ENCODE measurements at regions not wholly inside any gene's neighbourhood (a gene's known extent, or its start where the extent isn't known, plus 50 kb on each side); places are given as distances from the start of the nearest gene placed in this dataset.

- no peak for DNase-seq (ENCODE audit: low spot score)
Observed at GRCh38 chr11:112401036-112401769, 140.5 kb upstream of the PLET1 start.

DNA sequence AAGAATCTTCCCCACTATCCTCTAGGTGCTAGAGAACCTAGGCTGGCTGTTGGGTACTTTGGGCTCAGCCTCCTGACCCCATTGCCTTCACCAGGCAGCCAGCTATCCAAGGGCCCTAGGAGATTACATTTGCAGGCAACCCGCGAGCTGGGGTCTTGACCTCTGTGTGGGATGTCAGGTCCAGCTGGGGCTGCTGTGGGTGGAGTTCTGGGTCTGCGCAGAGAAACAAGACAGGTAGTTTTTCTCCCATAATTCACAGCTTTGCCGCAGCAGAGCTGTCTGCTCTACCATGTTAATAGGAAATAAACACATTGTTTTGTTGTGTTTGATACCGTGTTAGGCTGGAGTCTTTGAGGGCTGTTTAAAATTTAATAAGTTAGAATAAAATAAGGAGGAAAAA is 142.8 kb upstream of the PLET1 start:
- DNase-seq (ENCODE audit: low spot score) = no peak

DNA sequence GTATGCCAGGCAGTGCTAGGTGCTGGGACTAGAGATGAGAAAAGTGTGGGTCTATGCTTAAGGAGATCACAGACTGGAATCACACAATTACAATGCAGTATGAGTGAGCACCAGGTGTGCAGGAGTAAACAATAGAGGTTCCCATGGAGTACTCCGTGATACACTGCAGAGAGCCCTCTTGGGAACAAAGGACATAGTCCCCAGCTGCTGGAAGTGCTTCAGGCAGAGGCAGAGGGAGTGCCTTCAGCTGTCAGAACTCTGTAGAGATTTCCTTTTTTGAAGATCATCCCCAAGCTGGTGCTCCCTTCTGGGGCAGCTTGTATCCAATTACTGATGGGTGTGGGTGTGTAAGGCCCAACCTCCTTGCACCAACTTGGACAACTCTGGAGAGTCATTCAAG is 143.5 kb upstream of the PLET1 start:
- no peak for DNase-seq (ENCODE audit: low spot score)

DNA sequence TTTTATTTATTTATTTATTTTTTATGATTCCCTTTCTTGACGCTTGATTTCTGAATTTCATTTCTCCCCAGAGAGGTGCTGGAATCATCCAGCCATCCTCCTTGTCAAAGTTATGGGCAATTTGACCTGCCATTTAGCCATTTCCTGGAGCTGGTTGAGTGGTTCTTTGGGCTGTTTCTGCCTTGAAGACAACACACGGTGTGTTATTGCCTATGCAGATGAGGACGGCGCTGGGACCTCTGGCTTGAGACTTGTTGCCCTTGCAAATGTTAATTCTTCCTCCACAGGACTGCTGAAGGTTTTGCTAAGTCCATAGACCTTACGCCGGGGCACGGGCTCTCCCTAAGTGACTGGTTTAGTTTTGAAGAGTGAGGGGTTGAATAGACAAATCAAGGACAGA is 147.9 kb upstream of the PLET1 start:
- no peak for DNase-seq (ENCODE audit: low spot score)

DNA sequence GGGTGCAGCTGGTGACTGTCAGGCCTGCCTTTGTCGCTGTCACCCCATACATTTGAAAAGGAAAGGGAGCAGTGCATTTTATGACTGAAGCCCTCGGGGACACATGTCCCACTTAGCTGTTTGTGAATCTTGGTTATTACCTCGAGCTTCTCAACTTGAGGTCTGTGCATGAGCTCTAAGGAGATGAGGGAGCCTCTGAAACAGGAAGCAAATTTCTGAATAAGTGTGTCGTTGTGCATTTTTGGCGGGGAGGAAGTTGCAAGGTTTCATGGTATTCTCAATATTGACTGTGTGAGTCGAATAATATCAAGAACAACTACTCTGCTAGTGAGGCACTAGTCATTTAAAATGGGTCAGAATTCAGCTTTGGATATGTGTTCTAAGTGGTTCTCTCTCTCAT is 149.7 kb upstream of the PLET1 start:
- no peak for DNase-seq (ENCODE audit: low spot score)

- DNase-seq (ENCODE audit: low spot score) = no peak
Observed at GRCh38 chr11:112412383-112412782, 151.7 kb upstream of the PLET1 start.

- no peak for DNase-seq (ENCODE audit: low spot score)
Observed at GRCh38 chr11:112417339-112417738, 156.7 kb upstream of the PLET1 start.

DNA sequence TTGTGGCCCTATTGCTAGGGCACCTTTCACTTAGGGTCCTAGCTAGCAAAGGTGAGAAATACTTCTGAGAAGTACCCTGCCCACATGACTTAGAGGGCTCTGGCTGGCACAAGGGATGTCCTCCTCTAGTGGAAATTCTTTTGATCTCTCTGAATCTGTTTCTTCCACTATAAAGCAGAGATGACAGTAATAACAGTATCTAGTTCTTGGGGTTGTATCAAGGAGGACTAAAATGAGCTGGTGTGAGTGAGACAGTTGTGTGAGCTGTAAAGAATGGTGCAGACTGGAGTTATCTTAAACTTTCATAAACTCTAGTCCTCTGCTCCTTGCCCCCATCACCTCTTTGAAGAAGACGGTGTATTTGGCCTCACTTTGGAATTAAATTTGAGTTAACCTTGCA is 157.8 kb upstream of the PLET1 start:
- DNase-seq (ENCODE audit: low spot score) = no peak

GRCh38 chr11:112421879-112422278 is 161.2 kb upstream of the PLET1 start:
- no peak for DNase-seq (ENCODE audit: low spot score)

GRCh38 chr11:112425121-112425520 is 164.5 kb upstream of the PLET1 start:
- no peak for DNase-seq (ENCODE audit: low spot score)

DNA sequence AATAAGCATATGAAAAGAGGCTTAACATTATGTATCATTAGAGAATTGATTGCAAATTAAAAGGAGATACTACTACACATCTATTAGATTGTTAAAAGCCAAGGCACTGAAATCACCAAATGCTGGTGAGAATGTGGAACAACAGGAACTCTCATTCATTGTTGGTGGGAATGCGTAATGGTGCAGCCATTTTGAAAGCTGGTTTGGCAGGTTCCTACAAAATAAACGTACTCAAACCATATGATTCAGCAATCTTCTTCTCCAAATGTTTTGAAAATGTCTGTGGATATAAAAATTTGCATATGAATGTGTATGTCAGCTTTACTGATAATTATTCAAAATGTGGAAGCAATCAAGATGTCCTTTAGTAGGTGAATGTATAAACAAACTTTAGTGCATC is 176.4 kb upstream of the PLET1 start:
- DNase-seq (ENCODE audit: low spot score) = no peak

DNA sequence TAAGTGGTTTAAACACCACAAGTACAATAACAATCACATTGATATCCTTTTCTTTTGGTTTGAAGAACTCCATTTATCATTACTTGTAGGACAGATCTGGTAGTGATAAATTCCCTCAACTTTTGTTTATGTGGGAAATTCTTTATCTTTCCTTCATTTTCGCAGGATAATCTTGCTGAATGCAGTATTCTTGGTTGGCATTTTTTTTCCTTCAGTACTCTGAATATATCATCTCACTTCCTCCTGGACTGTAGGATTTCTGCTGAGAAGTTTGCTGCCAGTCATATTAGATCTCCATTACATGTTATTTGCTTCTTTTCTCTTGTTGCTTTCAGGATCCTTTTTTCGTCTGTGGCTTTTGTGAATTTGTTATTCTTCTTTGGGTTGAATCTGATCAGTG is 179.0 kb upstream of the PLET1 start:
- DNase-seq (ENCODE audit: low spot score) = no peak

- DNase-seq (ENCODE audit: low spot score) = no peak
Observed at GRCh38 chr11:112440518-112440917, 179.9 kb upstream of the PLET1 start.

GRCh38 chr11:112448168-112448567 is 187.5 kb upstream of the PLET1 start:
- DNase-seq (ENCODE audit: low spot score) = no peak

DNA sequence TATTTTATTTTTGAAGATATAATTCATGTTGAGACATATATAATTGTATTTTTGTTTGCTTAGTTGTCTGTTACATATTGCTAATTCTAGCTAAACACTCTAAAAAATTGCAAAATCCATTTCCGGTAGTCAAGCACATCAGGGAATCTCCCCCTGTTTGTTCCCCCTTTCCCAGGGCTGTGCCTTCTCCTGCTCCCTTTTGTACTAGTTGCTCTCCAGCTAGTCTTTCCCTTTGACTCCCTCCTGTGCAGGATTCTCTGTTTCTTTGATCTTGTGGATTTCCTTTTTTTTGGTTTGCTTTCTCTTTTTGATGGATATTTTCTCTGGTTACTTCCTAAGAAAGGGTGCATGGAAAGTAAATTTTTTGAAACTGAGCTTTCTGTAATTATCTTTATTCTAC is 188.1 kb upstream of the PLET1 start:
- DNase-seq (ENCODE audit: low spot score) = no peak

DNA sequence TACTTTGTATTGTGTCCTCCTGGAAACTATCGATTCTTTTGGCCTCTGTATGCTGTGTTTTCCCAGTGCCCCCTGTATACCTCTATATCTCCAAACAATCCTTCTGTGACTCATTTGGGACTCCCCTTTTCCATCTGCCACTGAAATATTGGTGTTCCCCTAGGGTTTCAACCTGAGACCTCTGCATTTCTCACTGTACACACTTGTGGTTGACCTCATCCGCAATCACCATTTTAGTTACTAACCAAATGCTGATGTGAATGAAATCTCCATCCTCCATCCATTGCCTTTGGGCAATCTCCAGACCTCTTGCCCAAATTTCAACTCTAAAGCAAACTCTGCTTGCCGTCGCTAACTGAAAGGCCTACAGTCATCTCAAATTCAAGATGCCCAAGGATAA is 190.6 kb upstream of the PLET1 start:
- no peak for DNase-seq (ENCODE audit: low spot score)

DNA sequence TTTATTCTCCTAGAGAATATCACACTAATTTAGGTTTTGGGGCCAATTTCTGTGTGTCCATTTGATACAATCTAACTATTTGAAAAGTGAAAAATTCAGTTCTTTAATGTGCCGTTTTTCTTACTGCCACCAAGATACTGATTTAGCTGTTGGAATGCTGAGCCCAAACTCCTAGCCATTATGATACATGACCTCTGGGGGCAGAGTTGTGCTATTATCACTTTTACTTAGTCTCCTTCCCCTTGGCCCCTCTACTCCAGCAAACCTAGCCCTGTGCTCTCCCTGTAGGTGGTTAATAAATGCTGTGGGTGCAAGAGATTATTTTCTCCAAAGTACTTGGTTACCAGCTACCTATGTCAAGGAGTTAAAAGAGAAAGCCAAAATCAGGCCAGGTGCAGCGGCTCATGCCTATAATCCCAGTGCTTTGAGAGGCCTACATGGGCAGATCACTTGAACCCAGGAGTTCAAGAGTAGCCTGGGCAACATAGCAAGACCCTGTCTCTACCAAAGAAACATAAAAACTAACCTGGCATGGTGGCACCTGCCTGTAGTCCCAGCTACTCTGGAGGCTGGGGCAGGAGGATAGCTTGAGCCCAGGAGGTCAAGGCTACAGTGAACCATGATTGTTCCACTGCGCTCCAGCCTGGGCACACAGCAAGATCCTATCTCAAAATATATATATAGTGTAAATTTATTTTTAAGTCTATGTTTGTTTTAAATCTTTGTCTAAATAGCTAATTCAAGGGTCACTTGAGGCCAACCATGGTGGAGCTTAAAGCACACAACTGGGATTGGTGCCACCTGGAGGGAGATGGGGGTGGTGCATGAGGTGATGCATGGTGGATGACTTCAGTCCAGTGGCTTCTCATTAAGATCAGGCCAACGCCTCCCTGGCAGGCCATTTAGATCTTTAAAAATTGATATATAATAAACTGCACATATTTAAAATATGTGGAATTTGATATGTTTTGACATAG is 193.2 kb upstream of the PLET1 start:
- no peak for DNase-seq (ENCODE audit: low spot score)

DNA sequence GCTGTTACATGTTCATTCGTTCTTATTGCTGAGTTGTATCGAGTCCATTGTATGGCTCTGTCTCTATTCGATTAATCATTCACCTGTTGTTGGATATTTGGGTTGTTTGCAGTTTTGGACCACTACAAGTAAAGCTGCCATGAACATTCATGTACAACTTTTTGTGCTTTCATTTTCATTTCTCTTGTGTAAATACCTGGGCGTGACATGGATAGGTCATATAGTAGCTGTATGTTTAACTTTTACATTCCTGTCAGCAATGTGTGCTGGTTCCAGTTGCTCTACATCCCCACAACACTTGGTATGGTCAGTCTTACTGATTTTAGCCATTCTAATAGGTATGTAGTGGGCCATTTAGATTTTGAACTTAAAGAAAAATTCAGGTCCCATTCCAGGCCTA is 194.2 kb upstream of the PLET1 start:
- no peak for DNase-seq (ENCODE audit: low spot score)

DNA sequence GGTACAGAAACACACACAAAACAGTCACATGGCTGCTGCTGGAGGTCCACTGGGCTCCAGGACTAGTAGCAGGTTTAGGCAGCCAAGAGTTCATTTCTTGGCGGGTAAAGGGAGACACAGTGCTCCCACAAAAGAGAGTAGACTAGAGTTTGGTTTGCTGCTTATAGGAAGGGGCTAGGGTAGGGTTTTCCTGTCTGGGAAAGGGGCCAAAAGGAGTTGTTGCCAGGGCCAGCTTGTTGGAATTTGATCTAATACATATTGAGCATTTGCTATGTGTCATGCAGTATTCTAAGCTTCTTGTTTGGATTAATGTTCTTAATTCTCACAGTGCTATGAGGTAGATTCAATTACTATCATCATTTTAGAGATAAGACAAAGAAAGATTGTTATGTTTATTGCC is 195.1 kb upstream of the PLET1 start:
- no peak for DNase-seq (ENCODE audit: low spot score)

- no peak for DNase-seq (ENCODE audit: low spot score)
Observed at GRCh38 chr11:112457532-112457931, 196.9 kb upstream of the PLET1 start.

GRCh38 chr11:112459001-112459400 is 198.3 kb upstream of the PLET1 start:
- no peak for DNase-seq (ENCODE audit: low spot score)

DNA sequence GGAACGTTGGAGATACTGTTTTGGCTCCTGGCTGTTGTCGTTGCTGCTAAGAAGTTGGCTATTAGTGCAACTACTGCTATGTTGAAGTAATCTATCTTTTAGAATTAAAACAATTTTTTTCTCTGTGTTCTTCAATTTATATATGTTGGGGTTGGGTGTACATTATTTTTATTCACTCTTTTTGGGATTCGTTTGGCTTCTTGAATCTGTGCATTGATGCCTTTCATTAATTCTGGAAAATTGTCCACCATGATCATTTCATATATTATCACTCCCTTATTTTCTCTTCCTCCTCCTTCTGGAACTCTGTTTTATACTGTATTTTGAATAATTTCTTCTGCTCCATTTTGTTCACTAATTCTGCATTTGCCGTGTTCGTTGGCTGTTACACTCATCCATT is 199.5 kb upstream of the PLET1 start:
- DNase-seq (ENCODE audit: low spot score) = no peak

GRCh38 chr11:112464949-112465348 is 204.3 kb upstream of the PLET1 start:
- DNase-seq (ENCODE audit: low spot score) = no peak

All from ureter (tissue), 1 donor.